ENCODE measurements at regions not wholly inside any gene's neighbourhood (a gene's known extent, or its start where the extent isn't known, plus 50 kb on each side); places are given as distances from the start of the nearest gene placed in this dataset.
"Not testable (repeated sequence)": the region's sequence is repeated elsewhere in the genome, so short reads cannot be mapped to it uniquely, and the experiment has no call there.

DNA sequence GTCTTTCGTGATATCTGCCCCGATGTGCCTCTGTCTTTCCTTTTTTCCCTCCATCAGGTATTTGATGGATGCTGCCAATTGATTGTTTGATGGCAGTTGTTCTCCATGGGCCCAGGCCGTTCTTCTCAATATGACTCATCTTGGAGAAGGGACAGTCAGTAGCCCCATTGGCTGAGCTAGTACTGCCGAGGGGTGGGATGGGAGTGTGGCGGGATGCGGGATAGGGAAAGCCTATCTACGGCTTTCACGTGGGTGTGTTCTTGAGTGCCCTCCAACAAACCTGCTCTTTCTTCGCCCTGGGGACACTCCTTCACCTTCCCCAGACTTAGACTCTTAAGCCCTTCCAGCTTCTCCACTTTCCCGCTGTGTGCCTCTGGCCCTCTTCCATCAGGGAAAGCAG lies 159.4 kb downstream of the GOLGA8K start:
- TF ChIP-seq, protein P1, sequence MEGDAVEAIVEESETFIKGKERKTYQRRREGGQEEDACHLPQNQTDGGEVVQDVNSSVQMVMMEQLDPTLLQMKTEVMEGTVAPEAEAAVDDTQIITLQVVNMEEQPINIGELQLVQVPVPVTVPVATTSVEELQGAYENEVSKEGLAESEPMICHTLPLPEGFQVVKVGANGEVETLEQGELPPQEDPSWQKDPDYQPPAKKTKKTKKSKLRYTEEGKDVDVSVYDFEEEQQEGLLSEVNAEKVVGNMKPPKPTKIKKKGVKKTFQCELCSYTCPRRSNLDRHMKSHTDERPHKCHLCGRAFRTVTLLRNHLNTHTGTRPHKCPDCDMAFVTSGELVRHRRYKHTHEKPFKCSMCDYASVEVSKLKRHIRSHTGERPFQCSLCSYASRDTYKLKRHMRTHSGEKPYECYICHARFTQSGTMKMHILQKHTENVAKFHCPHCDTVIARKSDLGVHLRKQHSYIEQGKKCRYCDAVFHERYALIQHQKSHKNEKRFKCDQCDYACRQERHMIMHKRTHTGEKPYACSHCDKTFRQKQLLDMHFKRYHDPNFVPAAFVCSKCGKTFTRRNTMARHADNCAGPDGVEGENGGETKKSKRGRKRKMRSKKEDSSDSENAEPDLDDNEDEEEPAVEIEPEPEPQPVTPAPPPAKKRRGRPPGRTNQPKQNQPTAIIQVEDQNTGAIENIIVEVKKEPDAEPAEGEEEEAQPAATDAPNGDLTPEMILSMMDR (IDR thresholded peaks at IDR 0.05) = not testable (repeated sequence)
- TF ChIP-seq POLR2AphosphoS5, EP300, POLR2A (IDR thresholded peaks at IDR 0.05): not testable (repeated sequence)
